HG03097 (cell line): ENCODE measurements at regions not wholly inside any gene's neighbourhood (a gene's known extent, or its start where the extent isn't known, plus 50 kb on each side); places are given as distances from the start of the nearest gene placed in this dataset.
"Not testable (repeated sequence)": the region's sequence is repeated elsewhere in the genome, so short reads cannot be mapped to it uniquely, and the experiment has no call there.

ENCODE experiments used
- ATAC-seq: cut with Tn5 transposase; IDR thresholded peaks from one replicate; pipeline ENCODE4 v1.9.1; 2021; ENCODE audit not compliant: unreplicated experiment, low FRiP score

GRCh38 chr14:81584495-81584894 lies 50.8 kb upstream of the SEL1L start:
- ATAC-seq = no peak

- no peak for ATAC-seq
These were observed 55.9 kb upstream of the SEL1L start for GRCh38 chr14:81589381-81590065.

- no peak for ATAC-seq
These were observed 57.6 kb upstream of the SEL1L start for GRCh38 chr14:81591266-81591665.

DNA sequence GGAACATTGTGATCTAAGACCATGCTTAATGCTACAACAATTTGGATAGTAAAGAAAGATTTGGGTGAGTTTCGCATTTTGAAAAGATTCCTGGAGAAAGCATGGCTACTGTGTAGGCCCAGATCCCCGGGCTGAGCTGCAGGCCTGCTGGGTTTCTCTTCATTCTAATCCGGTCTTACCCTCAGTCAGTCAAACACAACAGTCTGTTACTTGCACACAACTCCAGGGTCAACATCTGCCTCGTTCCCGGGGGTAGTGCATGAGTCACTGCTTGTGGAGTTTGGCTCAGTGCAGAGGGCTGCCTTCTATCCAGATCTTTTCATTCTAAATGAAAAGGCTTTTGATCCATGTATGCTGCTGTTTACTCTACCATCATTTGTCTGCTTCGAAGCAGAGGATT lies 60.4 kb upstream of the SEL1L start:
- ATAC-seq = no peak

DNA sequence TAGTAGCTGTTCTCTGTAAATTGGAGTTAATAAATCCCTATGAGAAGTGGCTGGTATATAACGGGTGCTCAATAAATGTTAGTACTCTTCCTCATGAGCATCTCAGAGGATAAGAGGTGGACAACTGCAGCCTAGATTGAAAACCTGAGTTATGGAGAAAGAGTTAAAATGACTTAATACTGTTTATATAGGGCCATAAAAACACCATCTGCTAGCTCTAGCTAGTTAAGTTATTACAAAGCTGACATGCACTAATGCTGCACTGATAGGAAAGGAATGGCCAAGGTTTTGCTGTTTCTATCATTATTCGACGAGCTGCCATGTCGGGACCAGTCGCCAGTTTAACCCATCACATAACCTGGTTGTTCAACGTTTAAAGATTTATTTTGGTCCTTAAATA lies 72.0 kb upstream of the SEL1L start:
- no peak for ATAC-seq

- no peak for ATAC-seq
These were observed 79.8 kb upstream of the SEL1L start for GRCh38 chr14:81613341-81614045.

GRCh38 chr14:81614302-81614701 lies 80.6 kb upstream of the SEL1L start:
- ATAC-seq = not testable (repeated sequence)

DNA sequence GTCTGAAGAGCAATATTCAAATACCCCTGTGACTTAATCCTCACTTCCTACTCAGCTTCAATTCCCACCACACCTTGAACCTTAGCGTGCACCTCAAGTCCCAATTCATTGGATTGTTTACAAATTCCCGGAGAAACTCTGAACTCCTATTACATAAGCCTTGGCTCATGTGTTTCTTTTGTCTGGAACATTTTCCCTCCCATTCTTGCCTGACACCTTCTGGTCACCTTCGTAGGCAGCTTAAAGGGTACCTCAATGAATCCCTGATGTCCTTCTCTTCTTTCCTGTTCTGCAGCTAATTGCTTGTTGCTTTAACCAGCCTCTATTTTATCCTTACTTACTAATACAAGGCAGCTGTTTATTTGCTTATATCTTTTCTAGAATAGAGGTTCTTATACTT lies 85.0 kb upstream of the SEL1L start:
- no peak for ATAC-seq

DNA sequence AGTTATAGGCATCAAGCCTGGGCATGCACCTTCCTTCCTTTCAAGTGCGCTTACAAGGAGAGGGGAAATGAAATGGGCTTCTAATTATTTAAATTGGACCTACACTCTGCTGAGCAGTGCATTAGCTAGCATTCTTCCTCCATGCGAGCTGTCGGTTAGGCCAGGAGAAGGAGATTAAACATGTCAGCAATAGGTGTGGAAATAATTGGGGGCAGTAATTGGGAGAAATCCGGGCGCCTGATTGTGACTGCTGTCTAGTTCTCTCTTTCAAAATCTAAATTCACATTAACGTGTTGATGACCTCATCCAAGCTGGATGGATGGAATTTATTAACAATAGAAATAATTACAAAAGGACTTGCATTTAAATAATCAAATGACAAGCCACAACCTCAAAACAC lies 86.2 kb upstream of the SEL1L start:
- ATAC-seq = no peak

DNA sequence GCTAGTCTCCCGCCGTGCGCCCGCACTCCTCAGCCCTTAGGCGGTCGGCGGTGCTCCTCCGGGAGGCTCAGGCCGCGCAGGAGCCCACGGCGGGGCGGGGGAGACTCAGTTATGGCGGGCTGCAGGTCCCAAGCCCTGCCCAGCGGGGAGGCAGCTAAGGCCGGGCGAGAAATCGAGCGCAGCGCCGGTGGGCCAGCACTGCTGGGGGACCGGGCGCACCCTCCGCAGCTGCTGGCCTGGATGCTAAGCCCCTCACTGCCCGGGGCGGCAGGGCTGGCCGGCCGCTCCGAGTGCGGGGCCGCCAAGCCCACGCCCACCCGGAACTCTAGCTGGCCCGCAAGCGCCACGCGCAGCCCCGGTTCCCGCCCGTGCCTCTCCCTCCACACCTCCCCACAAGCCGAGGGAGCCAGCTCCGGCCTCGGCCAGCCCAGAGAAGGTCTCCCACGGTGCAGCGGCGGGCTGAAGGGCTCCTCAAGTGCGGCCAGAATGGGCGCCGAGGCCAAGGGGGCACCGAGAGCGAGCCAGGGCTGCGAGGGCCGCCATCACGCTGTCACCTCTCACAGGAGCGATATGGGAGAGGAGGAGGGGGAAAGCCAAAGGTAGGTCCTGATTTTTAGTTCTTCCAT lies 90.2 kb upstream of the SEL1L start:
- ATAC-seq = not testable (repeated sequence)

GRCh38 chr14:81625343-81625742 lies 91.7 kb upstream of the SEL1L start:
- no peak for ATAC-seq

GRCh38 chr14:81632157-81632556 lies 98.5 kb upstream of the SEL1L start:
- no peak for ATAC-seq

GRCh38 chr14:81633496-81633895 lies 99.8 kb upstream of the SEL1L start:
- no peak for ATAC-seq

DNA sequence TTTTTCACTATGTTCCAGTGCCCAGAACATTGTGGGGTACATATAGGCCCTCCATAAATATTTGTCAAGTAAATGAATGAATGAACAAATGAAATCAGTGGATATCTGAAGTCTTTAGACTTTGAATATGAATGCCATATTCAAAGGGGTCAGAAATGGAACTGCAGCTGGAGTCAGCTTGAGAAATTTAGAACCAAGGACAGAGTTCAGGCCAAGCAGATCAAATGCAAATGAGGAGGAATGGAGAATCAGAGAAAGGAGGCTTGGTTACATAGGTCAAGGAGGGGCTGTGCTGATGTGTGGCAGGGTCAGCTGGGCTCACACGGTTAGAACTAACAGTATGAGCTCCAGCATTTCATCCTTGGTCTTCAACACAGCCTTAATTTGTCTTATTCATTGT lies 104.0 kb upstream of the SEL1L start:
- no peak for ATAC-seq

DNA sequence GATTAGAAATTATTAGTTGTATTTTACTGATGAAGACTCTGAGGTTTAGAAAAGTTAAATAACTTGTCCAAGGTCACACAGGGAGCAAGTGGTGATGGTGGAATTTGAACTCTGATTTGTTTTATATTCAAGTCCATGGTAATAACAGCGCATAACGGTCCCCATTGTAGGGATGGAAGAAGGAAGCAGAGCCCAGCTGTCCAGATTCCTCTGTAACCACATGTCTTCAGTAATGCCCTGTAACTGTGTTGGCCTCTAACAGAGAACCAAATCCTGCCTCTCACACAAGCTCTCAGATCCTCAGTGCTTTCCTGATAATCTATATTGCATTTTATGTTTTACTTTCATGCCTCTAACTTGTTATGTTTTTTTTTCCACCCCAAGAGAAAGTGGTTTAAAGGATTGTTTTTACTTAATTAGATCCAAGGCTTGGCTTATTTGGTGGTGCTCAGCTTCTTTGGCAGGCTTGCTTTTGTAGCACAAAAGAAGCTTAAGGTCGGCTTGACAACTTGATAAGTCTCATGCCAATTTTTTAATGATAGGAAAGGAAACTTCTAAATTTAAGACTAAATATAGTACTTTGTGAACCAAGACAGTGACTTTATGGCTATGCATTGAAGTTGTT lies 105.1 kb upstream of the SEL1L start:
- ATAC-seq = no peak

GRCh38 chr14:81653626-81654025 lies 120.0 kb upstream of the SEL1L start:
- no peak for ATAC-seq

DNA sequence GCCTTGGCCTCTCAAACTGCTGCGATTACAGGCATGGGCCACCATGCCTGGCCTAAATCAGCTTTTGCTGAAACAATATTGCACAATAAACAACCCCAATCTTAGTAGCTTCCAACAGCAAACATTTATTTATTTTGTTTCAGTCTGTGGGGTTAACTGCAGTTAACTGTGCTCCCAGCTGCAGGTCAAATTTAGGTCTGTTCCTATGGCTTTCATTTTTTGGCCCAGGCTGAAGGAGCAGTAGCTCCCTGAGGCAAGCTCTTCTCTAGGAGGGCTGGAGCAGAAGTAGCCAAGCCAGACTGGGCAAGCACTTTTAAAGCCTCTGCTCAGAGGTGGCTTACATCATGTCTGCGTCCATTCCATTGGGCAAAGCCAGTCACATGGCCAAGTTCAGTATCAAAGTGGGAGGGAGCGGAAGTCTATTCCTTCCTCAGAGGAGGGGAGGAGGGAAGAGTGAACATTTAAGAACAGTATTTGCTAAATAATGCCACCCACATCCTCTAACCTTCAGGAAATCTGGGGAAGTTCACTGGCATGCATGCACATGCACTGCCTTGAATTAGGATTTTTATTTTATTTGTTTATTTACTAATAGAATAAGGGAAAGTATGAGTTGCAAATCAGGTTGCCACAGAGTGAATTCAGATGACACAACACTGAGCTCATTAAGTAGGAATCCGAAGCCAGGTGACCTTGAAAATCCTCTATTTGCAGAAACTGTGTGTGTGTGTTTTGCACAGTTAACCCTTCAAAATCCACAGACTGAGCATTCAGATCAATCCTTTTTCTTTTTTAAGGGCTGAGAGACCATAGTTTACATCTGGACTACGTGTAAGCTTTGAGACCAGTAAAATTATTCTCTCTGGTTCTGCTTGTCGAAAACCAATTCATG lies 122.0 kb upstream of the SEL1L start:
- ATAC-seq = no peak

- no peak for ATAC-seq
These were observed 123.2 kb upstream of the SEL1L start for GRCh38 chr14:81656811-81657210.

DNA sequence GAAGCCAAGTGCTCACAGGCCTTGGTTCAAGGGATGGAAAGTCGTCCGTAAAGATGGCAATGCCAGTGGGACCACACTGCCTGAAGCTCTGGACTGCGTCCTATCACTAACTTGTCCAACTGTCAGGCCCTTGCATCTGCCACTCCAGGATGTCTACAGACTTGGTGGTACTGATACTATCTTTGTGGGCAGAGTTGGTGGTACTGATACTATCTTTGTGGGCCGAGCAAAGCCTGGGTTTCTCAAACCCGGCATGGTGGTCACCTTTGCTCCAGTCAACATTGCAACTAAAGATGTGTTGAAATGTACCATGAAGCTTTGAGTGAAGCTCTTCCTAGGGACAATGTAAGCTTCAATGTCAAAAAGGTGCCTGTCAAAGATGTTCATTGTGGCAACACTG lies 128.4 kb upstream of the SEL1L start:
- ATAC-seq = no peak

- no peak for ATAC-seq
These were observed 129.0 kb upstream of the SEL1L start for GRCh38 chr14:81662570-81663197.
